ENCODE measurements at regions not wholly inside any gene's neighbourhood (a gene's known extent, or its start where the extent isn't known, plus 50 kb on each side); places are given as distances from the start of the nearest gene placed in this dataset.

DNA sequence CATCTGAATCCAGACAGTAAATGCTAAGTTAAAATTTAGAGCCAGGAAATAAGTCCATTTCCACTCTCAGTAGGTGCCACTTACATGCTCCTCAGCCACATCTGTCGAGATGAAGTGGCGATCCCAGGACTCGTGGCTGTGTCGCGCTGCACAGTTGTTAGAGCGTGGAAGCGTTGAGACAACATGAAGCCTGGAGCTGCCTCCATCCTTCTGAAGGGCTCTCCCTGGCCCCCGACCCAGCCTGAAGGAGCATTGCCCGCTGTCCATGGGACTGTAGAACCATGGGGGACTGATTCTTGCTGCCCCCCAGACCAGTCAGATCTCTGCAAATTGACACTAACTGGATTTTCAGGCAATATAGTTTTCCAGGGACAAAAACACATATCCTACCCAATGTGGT is 58.9 kb downstream of the IRX1 start:
- no peak for FAIRE-seq

DNA sequence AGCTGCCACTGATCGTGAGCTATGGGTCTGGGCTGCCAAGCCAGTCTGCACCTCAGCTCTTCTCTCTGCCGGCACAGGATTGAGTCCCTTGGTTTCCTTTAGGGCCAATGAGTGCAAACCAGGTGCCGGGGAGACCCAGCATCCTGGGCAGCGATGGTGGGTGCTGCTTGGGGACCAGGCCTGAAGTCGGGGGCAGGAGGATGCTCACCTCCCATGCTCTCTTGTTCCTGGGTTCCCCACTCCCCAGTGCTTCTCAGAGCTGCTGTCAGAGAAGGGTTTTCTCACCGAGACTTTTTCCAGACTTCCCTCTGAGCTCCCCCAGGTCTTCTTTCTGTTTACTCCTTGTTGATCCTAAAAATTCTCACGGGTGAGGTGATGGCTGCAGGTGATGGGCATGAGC is 61.2 kb downstream of the IRX1 start:
- FAIRE-seq: no peak

DNA sequence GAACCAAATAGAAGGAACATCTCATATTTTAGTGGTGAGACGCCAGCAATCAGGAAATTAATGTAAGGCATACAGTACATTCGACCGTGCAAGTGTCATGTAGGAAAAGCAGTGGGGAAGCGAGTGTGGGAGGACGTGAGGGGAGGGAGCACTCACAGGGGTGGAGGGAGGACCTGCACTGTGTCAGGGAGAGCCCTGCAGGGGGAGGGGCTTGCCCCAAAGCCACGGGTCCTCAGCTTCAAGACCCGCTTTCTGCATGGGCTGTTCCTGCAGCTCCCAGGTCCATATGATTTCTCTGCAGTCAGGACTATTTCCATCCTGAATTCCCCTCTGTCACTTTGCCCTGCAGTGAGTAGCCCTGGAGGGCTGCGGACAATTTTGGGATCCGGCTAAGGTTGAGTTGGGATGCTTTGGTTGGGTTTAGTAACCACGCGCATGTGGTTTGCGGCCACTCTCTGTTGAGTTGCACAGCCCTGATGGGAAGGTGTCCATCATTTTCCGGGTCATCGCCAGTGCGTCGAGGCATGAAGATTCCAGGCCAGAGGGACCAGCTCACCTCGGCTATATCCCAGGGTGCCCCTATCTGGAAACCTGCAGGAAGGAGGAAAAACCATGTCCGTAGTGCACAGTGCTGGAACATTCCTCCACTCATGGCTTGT is 61.9 kb downstream of the IRX1 start:
- FAIRE-seq: no peak

DNA sequence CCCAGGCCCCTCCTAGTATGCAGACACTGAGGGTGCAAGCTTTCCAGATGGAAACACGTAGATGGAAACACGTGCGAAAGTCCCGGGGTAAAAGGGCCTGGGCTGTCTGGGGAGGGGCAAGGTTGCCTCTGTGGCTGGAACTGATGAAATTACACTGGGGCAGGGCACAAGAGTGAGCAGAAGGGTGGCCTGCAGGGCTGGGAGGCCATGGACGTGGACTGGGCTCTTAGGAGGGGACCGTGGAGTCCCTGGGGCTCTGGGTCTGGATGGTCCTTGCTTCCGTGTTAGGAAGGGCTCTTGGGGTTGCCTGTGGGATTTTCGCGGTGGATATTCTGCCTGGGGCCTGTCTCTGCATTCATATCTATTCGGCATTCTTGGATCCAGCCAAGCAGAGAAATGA is 63.3 kb downstream of the IRX1 start:
- no peak for FAIRE-seq

GRCh38 chr5:3659907-3660306 is 64.3 kb downstream of the IRX1 start:
- FAIRE-seq: no peak

DNA sequence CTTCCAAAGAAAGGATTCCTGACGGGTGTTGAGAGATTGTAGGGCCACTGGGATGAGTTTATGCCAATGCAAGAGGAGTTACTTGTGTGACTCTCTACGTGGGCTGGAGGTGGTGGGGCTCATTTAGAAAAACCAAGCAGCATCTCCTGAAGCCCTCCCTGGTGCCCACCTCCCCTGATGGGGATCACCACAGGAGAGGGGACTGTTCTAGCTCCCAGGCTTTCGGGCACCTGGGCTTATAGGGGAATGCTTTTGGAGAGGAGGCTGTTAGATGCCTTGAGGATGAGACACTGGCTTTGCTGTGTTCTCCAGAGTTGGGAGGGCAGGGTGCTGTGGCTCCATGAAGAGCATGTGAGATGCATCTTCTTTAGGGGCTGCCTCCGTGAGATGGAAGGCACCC is 65.0 kb downstream of the IRX1 start:
- no peak for FAIRE-seq

DNA sequence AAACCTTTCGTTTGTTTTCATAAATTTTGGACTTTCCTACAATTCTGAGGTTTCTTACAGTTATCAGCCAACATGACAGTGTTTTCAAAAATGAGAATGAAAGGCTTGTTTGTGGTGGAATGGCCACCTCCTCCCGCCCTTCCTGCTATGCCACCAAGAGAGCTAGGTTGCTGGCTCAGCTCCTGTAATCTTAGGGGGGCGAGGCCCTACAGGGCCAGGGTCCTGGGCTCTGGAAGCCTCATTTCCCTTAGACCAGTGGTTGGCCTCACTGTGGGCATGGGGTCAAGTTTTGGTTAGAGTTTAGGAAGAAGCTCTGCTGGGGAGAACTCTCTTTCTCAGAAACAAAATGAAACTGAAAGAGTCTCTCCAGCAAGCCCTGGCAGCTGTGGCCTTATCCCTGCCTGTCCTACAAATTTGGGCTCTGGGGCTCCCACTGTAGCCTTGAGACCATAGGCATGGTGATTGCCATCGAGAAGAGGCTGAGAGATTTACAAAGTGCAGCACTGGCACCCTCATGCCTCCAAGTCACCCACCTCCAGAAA is 66.2 kb downstream of the IRX1 start:
- no peak for FAIRE-seq

DNA sequence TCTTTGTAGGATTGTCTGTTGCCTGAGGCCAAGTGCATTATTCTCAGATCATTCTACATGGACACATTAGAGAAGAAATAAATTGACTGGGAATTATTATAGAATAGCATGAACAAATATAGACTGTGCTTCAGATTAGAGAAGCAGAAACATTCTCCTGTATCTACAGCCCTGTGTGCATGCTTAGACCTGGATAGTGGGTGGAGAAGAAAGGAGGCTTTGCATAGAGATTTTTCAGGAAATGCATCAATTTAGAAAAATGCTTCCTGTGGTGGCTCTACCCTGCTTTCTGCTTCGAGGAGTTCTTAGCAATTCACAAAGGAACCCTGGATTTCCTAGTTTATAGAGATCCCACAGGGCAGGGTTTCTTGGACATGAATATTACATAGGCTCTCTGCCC is 66.7 kb downstream of the IRX1 start:
- FAIRE-seq: no peak

DNA sequence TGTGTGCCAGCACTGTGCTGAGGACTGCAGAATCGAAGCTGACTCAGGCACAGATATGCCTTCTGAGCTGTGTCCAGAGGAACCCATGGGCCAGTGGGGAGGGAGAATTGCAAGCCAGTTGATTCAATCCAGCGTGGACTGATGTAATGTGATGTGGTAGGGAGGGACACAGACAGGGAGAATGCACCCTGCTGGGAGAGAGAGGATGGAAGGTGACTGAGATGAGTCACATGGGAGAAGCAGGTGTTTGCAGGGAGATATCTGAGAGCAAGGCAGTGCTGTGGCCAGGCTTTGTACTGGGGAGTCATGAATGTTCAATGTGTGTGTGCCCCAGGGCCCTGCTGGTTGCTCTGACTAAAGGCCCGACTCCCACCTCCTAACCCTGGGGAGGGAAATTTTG is 75.7 kb downstream of the IRX1 start:
- no peak for FAIRE-seq

- no peak for FAIRE-seq
Observed at GRCh38 chr5:3678801-3679200, 83.2 kb downstream of the IRX1 start.

GRCh38 chr5:3680821-3681220 is 85.2 kb downstream of the IRX1 start:
- no peak for FAIRE-seq

DNA sequence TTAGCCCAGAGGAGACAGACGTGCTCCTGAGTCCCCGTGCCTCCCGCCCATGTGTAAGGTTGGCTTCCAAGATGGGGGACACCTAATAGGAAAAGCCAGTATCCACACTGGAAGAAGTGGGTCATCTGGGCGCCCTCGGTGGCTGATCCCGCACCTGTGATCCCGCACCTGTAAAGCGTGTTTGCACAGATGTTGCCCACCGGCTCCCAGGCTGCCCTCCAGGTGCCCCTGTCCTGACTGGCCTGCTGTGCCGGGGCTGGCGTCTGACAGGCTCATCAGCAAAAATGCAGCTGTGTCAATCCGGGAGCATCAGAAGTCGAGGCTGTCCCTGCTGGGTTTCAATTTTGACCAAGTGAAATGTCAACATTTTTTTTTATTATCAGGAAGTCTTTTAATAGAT is 88.5 kb downstream of the IRX1 start:
- no peak for FAIRE-seq

DNA sequence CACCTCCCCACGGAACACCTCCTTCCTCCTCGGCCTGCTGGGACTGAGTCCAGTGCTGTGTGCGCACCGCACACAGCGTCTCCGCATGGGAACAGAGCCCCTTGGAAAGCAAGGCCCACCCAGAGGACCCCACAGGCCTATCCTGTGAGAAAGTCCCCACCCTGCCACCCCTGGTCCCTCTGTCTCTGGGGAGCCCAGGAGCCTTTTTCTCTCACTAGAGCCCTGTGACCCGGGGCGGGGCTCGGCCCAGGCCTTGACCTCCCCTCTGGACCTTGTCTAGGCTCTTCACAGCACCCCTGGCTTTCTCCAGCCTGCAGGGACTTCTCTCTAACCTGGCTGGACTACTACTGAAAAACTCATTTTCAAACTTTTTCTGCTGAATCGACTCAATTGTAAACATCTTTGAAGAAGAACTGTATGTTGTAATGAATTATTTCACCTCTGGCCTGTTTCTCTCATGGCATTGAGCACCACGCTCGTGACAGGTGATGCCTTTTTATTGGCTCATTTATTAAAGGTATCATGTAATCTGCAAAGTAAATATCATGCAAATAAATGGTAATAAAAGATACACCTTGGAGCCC is 89.2 kb downstream of the IRX1 start:
- FAIRE-seq: no peak

DNA sequence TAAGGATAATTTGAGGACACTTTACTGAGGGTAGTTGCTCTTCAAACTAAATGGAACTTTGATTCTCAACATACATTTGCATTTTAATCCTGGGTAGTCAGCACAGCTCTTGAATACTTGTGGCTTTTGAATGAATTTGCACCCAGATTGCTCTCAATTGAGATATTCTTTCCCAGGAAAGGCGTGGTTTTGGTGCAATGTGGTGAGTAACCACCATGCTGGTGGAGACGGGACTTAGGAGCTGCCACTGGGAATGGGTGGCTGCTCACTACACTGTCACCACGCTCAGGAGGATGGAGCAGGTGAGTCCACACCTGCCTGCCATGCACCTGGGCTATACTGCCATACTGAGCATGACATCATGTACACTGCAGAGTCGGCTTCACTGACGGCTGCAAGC is 99.2 kb downstream of the IRX1 start:
- FAIRE-seq: no peak

DNA sequence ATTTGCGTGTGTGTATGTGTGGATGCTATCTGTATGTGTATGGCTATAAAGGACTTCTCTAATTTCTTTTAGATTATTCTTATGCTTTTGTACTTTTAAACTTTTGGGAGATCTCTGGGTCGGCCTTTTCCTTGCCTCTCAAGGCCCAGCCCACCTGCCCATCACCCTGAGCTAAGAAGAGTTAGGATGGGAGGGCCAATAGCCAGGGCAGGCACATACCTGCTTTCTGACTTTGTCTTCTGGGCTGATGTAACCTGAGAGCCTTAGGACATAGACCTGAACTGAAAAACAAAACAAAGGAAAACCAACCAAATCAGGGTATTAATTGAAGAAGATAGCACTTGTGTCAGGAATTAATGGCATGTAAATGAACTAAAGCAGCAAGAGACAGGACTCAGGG is 100.2 kb downstream of the IRX1 start:
- no peak for FAIRE-seq

- no peak for FAIRE-seq
Observed at GRCh38 chr5:3698412-3698811, 102.8 kb downstream of the IRX1 start.

GRCh38 chr5:3701694-3702093 is 106.1 kb downstream of the IRX1 start:
- no peak for FAIRE-seq

DNA sequence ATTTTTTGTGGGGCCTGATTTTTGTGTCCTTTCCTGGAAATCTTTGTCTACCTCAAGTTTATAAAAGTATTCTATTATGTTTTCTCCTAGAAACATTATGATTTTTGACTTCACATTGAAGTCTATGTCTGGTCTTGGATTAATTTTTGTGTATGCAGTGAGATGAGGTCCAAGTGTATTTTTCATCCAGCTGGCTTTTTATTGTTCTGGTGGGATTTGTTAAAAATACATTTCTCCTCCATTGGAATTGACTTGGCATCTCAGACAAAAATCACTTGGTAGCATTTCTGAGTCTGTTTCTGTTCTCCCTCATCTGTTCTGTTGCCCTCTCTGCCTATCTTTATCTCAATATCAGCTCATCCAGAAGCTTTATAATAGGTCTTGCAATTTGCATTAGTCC is 109.0 kb downstream of the IRX1 start:
- no peak for FAIRE-seq

GRCh38 chr5:3709068-3709716 is 113.6 kb downstream of the IRX1 start:
- no peak for FAIRE-seq

DNA sequence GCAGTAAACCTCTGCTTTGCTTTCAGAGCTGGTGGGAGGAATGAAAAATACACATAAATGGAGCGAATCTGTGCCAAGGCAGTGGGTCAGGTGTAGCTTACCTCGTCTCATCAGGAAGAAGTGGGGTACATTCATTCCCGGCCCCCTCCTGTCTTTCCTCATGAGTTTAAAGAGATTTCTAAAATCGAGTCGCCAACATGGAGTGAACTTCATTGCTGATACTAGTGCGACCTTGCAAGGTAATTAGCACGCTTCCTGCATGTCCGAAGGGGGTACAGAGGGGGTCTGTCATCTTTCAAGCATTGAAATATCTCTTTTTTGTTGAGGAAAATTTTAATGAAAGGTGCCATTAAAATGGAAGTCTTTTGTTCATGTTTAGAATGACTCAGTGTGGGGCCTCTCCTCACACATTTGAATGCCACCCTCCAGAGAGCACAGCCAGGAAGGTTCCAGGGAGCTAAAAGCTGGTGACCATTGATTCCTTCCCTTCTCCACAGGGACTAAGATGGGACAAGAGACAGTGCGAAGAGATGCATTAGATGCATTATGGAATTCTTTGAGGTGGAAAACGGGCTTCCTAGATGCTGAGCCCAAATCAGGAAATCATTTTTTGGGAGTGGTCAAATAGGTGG is 114.2 kb downstream of the IRX1 start:
- FAIRE-seq: no peak

DNA sequence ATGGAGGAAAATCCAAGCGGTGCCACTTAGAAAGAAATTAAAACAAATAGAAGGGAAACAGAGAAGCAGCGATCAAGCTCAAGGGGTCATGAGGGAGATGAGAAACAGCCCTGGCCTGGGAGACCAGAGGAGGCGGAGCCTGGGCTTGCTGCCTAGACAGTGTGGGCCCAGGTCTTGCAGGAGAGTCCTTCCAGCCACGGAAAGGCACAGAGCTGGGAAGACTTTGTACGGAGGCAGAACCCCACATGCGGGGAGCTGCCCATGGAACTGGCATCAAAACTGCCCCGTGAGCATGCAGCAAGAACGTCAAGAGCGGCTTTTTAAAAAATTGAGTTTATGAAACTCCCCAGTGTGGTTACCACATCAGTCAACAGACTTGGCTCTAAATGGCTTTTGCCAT is 119.4 kb downstream of the IRX1 start:
- no peak for FAIRE-seq

GRCh38 chr5:3729631-3730030 is 134.0 kb downstream of the IRX1 start:
- no peak for FAIRE-seq

- no peak for FAIRE-seq
Observed at GRCh38 chr5:3734632-3735031, 139.0 kb downstream of the IRX1 start.

GRCh38 chr5:3736466-3736865 is 140.8 kb downstream of the IRX1 start:
- FAIRE-seq: no peak

Data from islet of Langerhans (tissue), 1 donor.